ENCODE measurements at regions not wholly inside any gene's neighbourhood (a gene's known extent, or its start where the extent isn't known, plus 50 kb on each side); places are given as distances from the start of the nearest gene placed in this dataset.
"Not testable (repeated sequence)": the region's sequence is repeated elsewhere in the genome, so short reads cannot be mapped to it uniquely, and the experiment has no call there.

- Mint-ChIP-seq H3K36me3 (ENCODE audit: low read depth) (no peaks in the 10 kb centered on the region), H3K27ac (no peak overlapping the region), H3K4me1 (ENCODE audit: low read depth) (peaks cover 11% of the 10 kb centered on the region), H3K27me3 (peaks cover 20% of the 10 kb centered on the region), H3K9me3 (no peaks in the 10 kb centered on the region), H3K4me3 (no peak overlapping the region)
- no peak for DNase-seq
Observed at GRCh38 chrX:11836284-11836683, 78.2 kb downstream of the MSL3 start.

GRCh38 chrX:11837437-11837836 lies 79.4 kb downstream of the MSL3 start:
- H3K4me1 Mint-ChIP-seq (ENCODE audit: low read depth): peaks cover 11% of the 10 kb centered on the region
- H3K27ac Mint-ChIP-seq: no peak overlapping the region
- H3K9me3 Mint-ChIP-seq: no peaks in the 10 kb centered on the region
- peaks cover 12% of the 10 kb centered on the region for H3K27me3 Mint-ChIP-seq
- no peak for DNase-seq
- no peak overlapping the region for H3K4me3 Mint-ChIP-seq
- H3K36me3 Mint-ChIP-seq (ENCODE audit: low read depth): no peaks in the 10 kb centered on the region

- DNase-seq: no peak
- Mint-ChIP-seq H3K36me3 (ENCODE audit: low read depth) (no peaks in the 10 kb centered on the region), H3K4me1 (ENCODE audit: low read depth) (no peaks in the 10 kb centered on the region), H3K27me3 (peaks cover 5% of the 10 kb centered on the region), H3K9me3 (no peaks in the 10 kb centered on the region), H3K27ac (no peak overlapping the region), H3K4me3 (no peak overlapping the region)
Observed at GRCh38 chrX:11864171-11864570, 106.1 kb downstream of the MSL3 start.

- no peak overlapping the region for H3K4me3 Mint-ChIP-seq
- peaks cover 31% of the 10 kb centered on the region for H3K27me3 Mint-ChIP-seq
- H3K27ac Mint-ChIP-seq: no peak overlapping the region
- DNase-seq: no peak
- no peaks in the 10 kb centered on the region for H3K9me3 Mint-ChIP-seq
- no peaks in the 10 kb centered on the region for H3K36me3 Mint-ChIP-seq (ENCODE audit: low read depth)
- no peaks in the 10 kb centered on the region for H3K4me1 Mint-ChIP-seq (ENCODE audit: low read depth)
Observed at GRCh38 chrX:11867610-11868345, 109.7 kb downstream of the MSL3 start.

GRCh38 chrX:11870789-11871188 lies 112.8 kb downstream of the MSL3 start:
- no peaks in the 10 kb centered on the region for H3K36me3 Mint-ChIP-seq (ENCODE audit: low read depth)
- no peaks in the 10 kb centered on the region for H3K4me1 Mint-ChIP-seq (ENCODE audit: low read depth)
- no peak overlapping the region for H3K4me3 Mint-ChIP-seq
- no peak for DNase-seq
- H3K27me3 Mint-ChIP-seq: peaks cover 34% of the 10 kb centered on the region
- no peaks in the 10 kb centered on the region for H3K9me3 Mint-ChIP-seq
- no peak overlapping the region for H3K27ac Mint-ChIP-seq

GRCh38 chrX:11881485-11882170 lies 123.6 kb downstream of the MSL3 start:
- Mint-ChIP-seq H3K4me3 (no peak overlapping the region), H3K9me3 (no peaks in the 10 kb centered on the region), H3K36me3 (ENCODE audit: low read depth) (no peaks in the 10 kb centered on the region), H3K27me3 (peaks cover 25% of the 10 kb centered on the region), H3K4me1 (ENCODE audit: low read depth) (no peaks in the 10 kb centered on the region), H3K27ac (no peak overlapping the region)
- DNase-seq: no peak

GRCh38 chrX:11886745-11887144 lies 128.7 kb downstream of the MSL3 start:
- DNase-seq: no peak
- Mint-ChIP-seq H3K9me3 (no peaks in the 10 kb centered on the region), H3K4me3 (no peak overlapping the region), H3K36me3 (ENCODE audit: low read depth) (no peaks in the 10 kb centered on the region), H3K27ac (no peak overlapping the region), H3K4me1 (ENCODE audit: low read depth) (no peaks in the 10 kb centered on the region), H3K27me3 (peaks cover 30% of the 10 kb centered on the region)

GRCh38 chrX:11887175-11887574 lies 129.1 kb downstream of the MSL3 start:
- Mint-ChIP-seq H3K36me3 (ENCODE audit: low read depth) (no peaks in the 10 kb centered on the region), H3K4me3 (no peak overlapping the region), H3K27ac (no peak overlapping the region), H3K9me3 (no peaks in the 10 kb centered on the region), H3K27me3 (peaks cover 33% of the 10 kb centered on the region), H3K4me1 (ENCODE audit: low read depth) (no peaks in the 10 kb centered on the region)
- DNase-seq: no peak

GRCh38 chrX:11888421-11888820 lies 130.4 kb downstream of the MSL3 start:
- H3K4me3 Mint-ChIP-seq: no peak overlapping the region
- H3K36me3 Mint-ChIP-seq (ENCODE audit: low read depth): no peaks in the 10 kb centered on the region
- no peak overlapping the region for H3K27ac Mint-ChIP-seq
- DNase-seq: no peak
- H3K27me3 Mint-ChIP-seq: peaks cover 37% of the 10 kb centered on the region
- H3K4me1 Mint-ChIP-seq (ENCODE audit: low read depth): no peaks in the 10 kb centered on the region
- H3K9me3 Mint-ChIP-seq: no peaks in the 10 kb centered on the region

GRCh38 chrX:11889791-11890190 lies 131.8 kb downstream of the MSL3 start:
- Mint-ChIP-seq H3K27me3 (peaks cover 46% of the 10 kb centered on the region), H3K36me3 (ENCODE audit: low read depth) (no peaks in the 10 kb centered on the region), H3K4me3 (no peak overlapping the region), H3K4me1 (ENCODE audit: low read depth) (no peaks in the 10 kb centered on the region), H3K27ac (no peak overlapping the region), H3K9me3 (no peaks in the 10 kb centered on the region)
- no peak for DNase-seq

- H3K9me3 Mint-ChIP-seq: no peaks in the 10 kb centered on the region
- no peak overlapping the region for H3K4me3 Mint-ChIP-seq
- H3K27ac Mint-ChIP-seq: no peak overlapping the region
- no peaks in the 10 kb centered on the region for H3K4me1 Mint-ChIP-seq (ENCODE audit: low read depth)
- no peaks in the 10 kb centered on the region for H3K36me3 Mint-ChIP-seq (ENCODE audit: low read depth)
- peaks cover 53% of the 10 kb centered on the region for H3K27me3 Mint-ChIP-seq
- no peak for DNase-seq
Observed at GRCh38 chrX:11890836-11891514, 132.9 kb downstream of the MSL3 start.

- no peak for DNase-seq
- no peaks in the 10 kb centered on the region for H3K4me1 Mint-ChIP-seq (ENCODE audit: low read depth)
Observed at GRCh38 chrX:11893933-11894710, 136.1 kb downstream of the MSL3 start.

GRCh38 chrX:11899091-11899490 lies 141.1 kb downstream of the MSL3 start:
- Mint-ChIP-seq H3K27me3 (peaks cover 24% of the 10 kb centered on the region), H3K4me3 (no peak overlapping the region), H3K9me3 (no peaks in the 10 kb centered on the region)

More at GRCh38 chrX:11893933-11894710, 136.1 kb downstream of the MSL3 start:
- no peak overlapping the region for H3K27ac Mint-ChIP-seq
- peaks cover 45% of the 10 kb centered on the region for H3K27me3 Mint-ChIP-seq
- H3K4me3 Mint-ChIP-seq: no peak overlapping the region
- H3K36me3 Mint-ChIP-seq (ENCODE audit: low read depth): no peaks in the 10 kb centered on the region
- H3K9me3 Mint-ChIP-seq: no peaks in the 10 kb centered on the region

GRCh38 chrX:11905933-11906332 lies 147.9 kb downstream of the MSL3 start:
- not testable (repeated sequence) for H3K4me3 Mint-ChIP-seq; H3K4me1 Mint-ChIP-seq (ENCODE audit: low read depth); DNase-seq; H3K9me3 Mint-ChIP-seq; H3K36me3 Mint-ChIP-seq (ENCODE audit: low read depth); H3K27ac Mint-ChIP-seq
- H3K27me3 Mint-ChIP-seq: peaks cover 20% of the 10 kb centered on the region

More at GRCh38 chrX:11899091-11899490, 141.1 kb downstream of the MSL3 start:
- DNase-seq: no peak
- Mint-ChIP-seq H3K4me1 (ENCODE audit: low read depth) (no peaks in the 10 kb centered on the region), H3K27ac (no peak overlapping the region), H3K36me3 (ENCODE audit: low read depth) (no peaks in the 10 kb centered on the region)
